HCT116 (cell line): ENCODE measurements at regions not wholly inside any gene's neighbourhood (a gene's known extent, or its start where the extent isn't known, plus 50 kb on each side); places are given as distances from the start of the nearest gene placed in this dataset.

Experiments used
- ATAC-seq: fragments of 200-7000 bp; cut with Tn5 transposase; 2 replicates; pipeline ENCODE4 v1.9.1; 2020; ENCODE audit warnings: mild to moderate bottlenecking, moderate library complexity
- BruUV-seq: library from RNA; stranded (reverse); fragments of 400-500 nt; replicated peaks from 2 replicates; lab custom pipeline; 2021; lab: Mats Ljungman, UMichigan
- CTCF ChIA-PET: fragments of 300-600 bp; sonication (Branson Sonifier 250); formaldehyde crosslinking; loops from one replicate; lab custom pipeline; 2021; ENCODE audit warnings: antibody characterized with exemption; lab: Charles Lee
- POLR2A ChIA-PET: fragments of 300-600, 350-600 bp; sonication (Branson Sonifier 250); formaldehyde crosslinking; loops from one replicate; lab custom pipeline; 2021; ENCODE audit warnings: antibody characterized with exemption; lab: Charles Lee
- RAD21 ChIA-PET, 2 experiments: fragments of 300-600 bp; sonication (Branson Sonifier 250); formaldehyde crosslinking; loops; one replicate each; lab custom pipeline; 2023; ENCODE audit warnings: low total read pairs in 2 of 2; ENCODE audit not compliant: uncharacterized antibody in 2 of 2, unreplicated experiment in 2 of 2, low non-redundant PET in 1 of 2; lab: Charles Lee
- DNase-seq: peaks from one replicate; pipeline ENCODE4 v3.0.0-alpha.2; 2010; ENCODE audit warnings: low read depth, low spot score
- H2AFZ ChIP-seq: fragments of 200-600 bp; shearing (Covaris generic), sonication (generic); 2 replicates; pipeline ENCODE4 v1.6.1; 2017; ENCODE audit warnings: low read depth, mixed run types, mixed read lengths, antibody characterized with exemption, low read length; ENCODE audit not compliant: poor library complexity, severe bottlenecking
- H3K27ac ChIP-seq: 2 replicates; pipeline ENCODE4 v1.5.1; 2012; ENCODE audit warnings: low read depth, low read length
- H3K27me3 ChIP-seq: fragments of 200-600 bp; sonication (generic); 2 replicates; pipeline ENCODE4 v1.6.1; 2016; ENCODE audit warnings: mixed run types, low read length, mixed read lengths; ENCODE audit not compliant: insufficient read depth
- H3K36me3 ChIP-seq, 2 experiments: fragments of 200-500 bp in 1 of 2; fragments of 200-600 bp in 1 of 2; sonication (Bioruptor generic) in 1 of 2; sonication (generic) in 1 of 2; 2 replicates each; pipeline versions ENCODE4 v1.5.1 to v1.6.1; 2014 to 2016; ENCODE audit warnings: low read length in 2 of 2, inconsistent platforms in 1 of 2, mixed read lengths in 1 of 2, mixed run types in 1 of 2; ENCODE audit not compliant: insufficient read depth in 2 of 2, control insufficient read depth in 1 of 2
- H3K4me1 ChIP-seq, 2 experiments: fragments of 200-600 bp in 1 of 2; sonication (generic) in 1 of 2; 2 replicates each; pipeline versions ENCODE4 v1.5.1 to v1.6.1; 2012 to 2017; ENCODE audit warnings: low read length in 2 of 2, inconsistent platforms in 1 of 2, mild to moderate bottlenecking in 1 of 2, mixed read lengths in 1 of 2, mixed run types in 1 of 2, moderate library complexity in 1 of 2; ENCODE audit not compliant: insufficient read depth in 2 of 2, control insufficient read depth in 1 of 2
- H3K4me2 ChIP-seq: fragments of 200-600 bp; sonication (generic); 2 replicates; pipeline ENCODE4 v1.6.1; 2017; ENCODE audit warnings: mixed run types, low read length, mixed read lengths
- H3K4me3 ChIP-seq, 2 experiments: fragments of 200-600 bp in 1 of 2; sonication (generic) in 1 of 2; replicated peaks in 1 of 2; 2 replicates each; pipeline ENCODE4 v1.5.1; 2011 to 2016; ENCODE audit warnings: low read length in 2 of 2, control low read depth in 1 of 2, low read depth in 1 of 2, mild to moderate bottlenecking in 1 of 2, mixed read lengths in 1 of 2, mixed run types in 1 of 2
- H3K79me2 ChIP-seq: fragments of 200-600 bp; sonication (generic); 2 replicates; pipeline ENCODE4 v1.6.1; 2017; ENCODE audit warnings: mild to moderate bottlenecking, mixed run types, low read length, moderate library complexity, mixed read lengths; ENCODE audit not compliant: insufficient read depth
- H3K9ac ChIP-seq: fragments of 200-600 bp; sonication (generic); 2 replicates; pipeline ENCODE4 v1.6.1; 2016; ENCODE audit warnings: low read length, mixed read lengths
- H3K9me2 ChIP-seq: fragments of 200-600 bp; sonication (generic), shearing (Covaris generic); 2 replicates; pipeline ENCODE4 v1.6.1; 2017; ENCODE audit warnings: mixed run types, mild to moderate bottlenecking, moderate library complexity; ENCODE audit not compliant: insufficient read depth
- H3K9me3 ChIP-seq, 2 experiments: fragments of 200-500 bp in 1 of 2; fragments of 200-600 bp in 1 of 2; sonication (Bioruptor generic) in 1 of 2; sonication (generic) in 1 of 2; 2 replicates each; pipeline ENCODE4 v1.6.1; 2014 to 2017; ENCODE audit warnings: low read length in 2 of 2, mixed read lengths in 2 of 2, inconsistent platforms in 1 of 2, low read depth in 1 of 2, mild to moderate bottlenecking in 1 of 2, mixed run types in 1 of 2, moderate library complexity in 1 of 2; ENCODE audit not compliant: control insufficient read depth in 1 of 2, insufficient read depth in 1 of 2
- H4K20me1 ChIP-seq: fragments of 200-600 bp; sonication (generic), shearing (Covaris generic); 2 replicates; pipeline ENCODE4 v1.6.1; 2017; ENCODE audit warnings: mixed run types, mild to moderate bottlenecking, moderate library complexity; ENCODE audit not compliant: insufficient read depth
- CEBPB ChIP-seq: IDR thresholded peaks from 2 replicates; pipeline ENCODE4 v1.6.1; 2012; ENCODE audit warnings: low read depth
- CTCF ChIP-seq, 3 experiments: fragments of 200-600 bp in 1 of 3; sonication (generic) in 1 of 3; IDR thresholded peaks in 2 of 3; conservative IDR thresholded peaks in 1 of 3; 2 replicates each; pipeline ENCODE4 v1.5.1; 2012 to 2017; ENCODE audit warnings: low read depth in 2 of 3, low read length in 2 of 3, antibody characterized with exemption in 1 of 3, borderline replicate concordance in 1 of 3, control low read depth in 1 of 3, mild to moderate bottlenecking in 1 of 3, mixed read lengths in 1 of 3, mixed run types in 1 of 3, moderate library complexity in 1 of 3; ENCODE audit not compliant: insufficient read depth in 1 of 3
- EZH2 ChIP-seq: fragments of 200-600 bp; sonication (generic); IDR thresholded peaks from 2 replicates; pipeline ENCODE4 v1.6.1; 2017; ENCODE audit warnings: antibody characterized with exemption, mixed run types
- EZH2phosphoT487 ChIP-seq: fragments of 200-600 bp; IDR thresholded peaks from 2 replicates; pipeline ENCODE4 v1.6.1; 2018; ENCODE audit warnings: antibody characterized with exemption, borderline replicate concordance
- POLR2A ChIP-seq: IDR thresholded peaks from 2 replicates; pipeline ENCODE4 v1.7.0; 2011; ENCODE audit warnings: borderline replicate concordance; ENCODE audit not compliant: insufficient read depth, insufficient read length; ENCODE audit errors: extremely low read depth
- SIN3A ChIP-seq: IDR thresholded peaks from 2 replicates; pipeline ENCODE4 v1.6.1; 2012; ENCODE audit warnings: low read depth
- SRF ChIP-seq: IDR thresholded peaks from 2 replicates; pipeline ENCODE4 v1.6.1; 2012; ENCODE audit warnings: low read depth
- TCF7L2 ChIP-seq: IDR thresholded peaks from 2 replicates; pipeline ENCODE4 v1.7.0; 2011; ENCODE audit warnings: borderline replicate concordance, inconsistent platforms; ENCODE audit not compliant: insufficient read depth, insufficient read length; ENCODE audit errors: extremely low read depth
- YY1 ChIP-seq: IDR thresholded peaks from 2 replicates; pipeline ENCODE4 v1.6.1; 2011; ENCODE audit warnings: low read length, low read depth, moderate library complexity, mild to moderate bottlenecking; ENCODE audit not compliant: insufficient replicate concordance; ENCODE audit errors: extremely low read depth
- ZBTB33 ChIP-seq: IDR thresholded peaks from 2 replicates; pipeline ENCODE4 v1.6.1; 2011; ENCODE audit warnings: mild to moderate bottlenecking, low read length, moderate library complexity; ENCODE audit not compliant: insufficient replicate concordance; ENCODE audit errors: extremely low read depth
- intact Hi-C: fragments of 100-400 bp; cut with micrococcal nuclease; formaldehyde crosslinking; loops from 2 replicates; pipeline ENCODE4 v1.10.0; 2022

- no peaks in the 10 kb centered on the region for H3K27me3 ChIP-seq
- no peak overlapping the region for H3K9ac ChIP-seq
- no peak for TF ChIP-seq ZBTB33
- TF ChIP-seq, all 23 proteins: peak for 0
- no TSS peak for BruUV-seq
- intact Hi-C loops, result no loop called here
- H3K4me3 ChIP-seq, result no peak overlapping the region
- no peak overlapping the region for H3K27ac ChIP-seq
- H4K20me1 ChIP-seq, result no peaks in the 10 kb centered on the region
- no peak overlapping the region for H2AFZ ChIP-seq
- H3K4me2 ChIP-seq, result no peak overlapping the region
- no peaks in the 10 kb centered on the region; a peak in 1 of 4 replicates for H3K9me3 ChIP-seq
- RAD21 ChIA-PET, result no interaction called here
- no peaks in the 10 kb centered on the region for H3K4me1 ChIP-seq
- DNase-seq (no peak), ATAC-seq (no peak)
- H3K79me2 ChIP-seq, result no peaks in the 10 kb centered on the region
- POLR2A ChIA-PET, result no interaction called here
- H3K9me2 ChIP-seq, result no peaks in the 10 kb centered on the region
- H3K36me3 ChIP-seq, result no peaks in the 10 kb centered on the region
- CTCF ChIA-PET, result no interaction called here
These were observed 90.6 kb upstream of the SYNDIG1 start for GRCh38 chr20:24378661-24379483.

GRCh38 chr20:24376311-24377099 lies 92.9 kb upstream of the SYNDIG1 start:
- no peaks in the 10 kb centered on the region for H3K36me3 ChIP-seq
- H3K9me3 ChIP-seq, result no peaks in the 10 kb centered on the region; a peak in 1 of 4 replicates
- H3K4me2 ChIP-seq, result no peak overlapping the region
- H3K27me3 ChIP-seq, result no peaks in the 10 kb centered on the region
- BruUV-seq, result no TSS peak
- H3K9ac ChIP-seq, result no peak overlapping the region
- CTCF ChIA-PET, result no interaction called here
- no peaks in the 10 kb centered on the region for H4K20me1 ChIP-seq
- H3K27ac ChIP-seq, result no peak overlapping the region
- POLR2A ChIA-PET, result no interaction called here
- H3K9me2 ChIP-seq, result no peaks in the 10 kb centered on the region
- DNase-seq (no peak), ATAC-seq (no peak)
- H3K4me1 ChIP-seq, result no peaks in the 10 kb centered on the region
- no peaks in the 10 kb centered on the region for H3K79me2 ChIP-seq
- H3K4me3 ChIP-seq, result no peak overlapping the region
- RAD21 ChIA-PET, result no interaction called here
- intact Hi-C loops, result no loop called here
- no peak overlapping the region for H2AFZ ChIP-seq
- TF ChIP-seq POLR2A (no peak), SRF (no peak), YY1 (no peak), EZH2phosphoT487 (no peak), EZH2 (no peak), CTCF (IDR thresholded peaks at IDR 0.05 in 2 of 3, conservative IDR thresholded peaks at IDR 0.05 in 1 of 3; ENCODE audit: borderline replicate concordance in 1 of 3, insufficient read depth in 1 of 3, low read depth in 2 of 3, low read length in 2 of 3) (no peak), TCF7L2 (no peak), SIN3A (no peak), CEBPB (no peak), ZBTB33 (no peak)
